HT-29 (cell line): ENCODE measurements at regions not wholly inside any gene's neighbourhood (a gene's known extent, or its start where the extent isn't known, plus 50 kb on each side); places are given as distances from the start of the nearest gene placed in this dataset.

ENCODE experiments used
- DNase-seq: peaks from one replicate; pipeline ENCODE4 v3.0.0-alpha.2; 2015; ENCODE audit warnings: low spot score

DNA sequence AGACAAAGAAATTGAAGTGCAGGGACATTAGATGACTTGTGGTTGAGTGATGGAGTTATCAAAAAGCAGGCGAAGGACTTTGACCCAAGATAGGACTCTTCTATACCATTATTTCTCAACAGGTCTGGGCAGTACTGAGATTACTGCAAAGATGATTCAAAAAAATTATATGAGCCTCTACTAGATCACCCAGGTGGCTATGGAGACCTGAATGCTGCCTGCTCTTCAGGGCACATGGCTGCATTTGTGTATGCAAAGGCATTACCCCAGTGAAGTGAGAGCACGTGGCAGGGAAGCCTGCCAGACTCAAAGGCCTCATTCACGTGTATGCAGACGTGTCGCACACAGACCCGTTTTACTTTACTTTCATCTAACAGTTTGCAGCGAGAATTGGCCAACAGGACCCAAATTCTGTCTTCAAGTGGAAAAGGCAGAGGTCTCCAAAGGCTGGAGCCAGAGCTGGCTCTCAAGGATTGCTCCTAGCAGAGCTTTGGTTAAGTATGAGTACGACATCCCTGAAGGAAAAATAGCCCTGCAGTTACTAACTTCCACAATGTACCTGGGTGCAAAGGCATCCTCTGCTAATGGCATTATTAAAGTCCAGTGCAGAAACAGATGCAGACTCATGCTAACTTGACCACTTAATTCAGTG lies 113.8 kb upstream of the ARMC2 start:
- DNase-seq: no peak

DNA sequence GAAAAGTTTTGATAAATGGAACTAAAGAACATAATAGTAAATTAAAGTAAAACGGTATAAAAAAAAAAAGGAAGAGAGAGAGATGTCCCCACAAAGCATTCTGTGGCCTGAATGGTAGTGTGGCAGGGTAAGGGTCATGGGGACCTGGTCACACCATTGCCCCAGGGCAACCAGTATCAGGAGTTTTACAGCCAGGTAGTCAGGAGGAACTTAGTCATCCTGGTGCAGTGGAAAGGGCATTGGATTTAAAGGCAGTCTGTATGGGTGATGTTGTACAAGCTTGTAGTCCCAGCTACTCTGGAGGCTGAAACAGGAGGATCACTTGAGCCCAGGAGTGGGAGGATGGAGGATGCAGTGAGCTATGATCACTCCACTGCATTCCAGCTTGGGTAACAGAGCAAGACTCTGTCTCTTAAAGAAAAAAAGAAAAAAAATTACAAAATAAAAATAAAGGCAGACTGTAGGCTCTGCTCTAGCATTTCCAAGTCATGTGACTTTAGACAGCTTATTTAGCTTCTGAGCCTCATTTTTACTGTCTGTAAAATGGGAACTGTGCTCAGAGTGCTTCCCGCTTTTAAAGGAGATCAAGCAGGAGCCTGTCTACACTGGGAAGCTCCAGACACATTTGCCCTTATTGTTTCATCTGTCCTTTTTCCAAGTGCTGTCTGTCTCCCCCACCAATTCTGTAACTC lies 112.8 kb upstream of the ARMC2 start:
- no peak for DNase-seq

DNA sequence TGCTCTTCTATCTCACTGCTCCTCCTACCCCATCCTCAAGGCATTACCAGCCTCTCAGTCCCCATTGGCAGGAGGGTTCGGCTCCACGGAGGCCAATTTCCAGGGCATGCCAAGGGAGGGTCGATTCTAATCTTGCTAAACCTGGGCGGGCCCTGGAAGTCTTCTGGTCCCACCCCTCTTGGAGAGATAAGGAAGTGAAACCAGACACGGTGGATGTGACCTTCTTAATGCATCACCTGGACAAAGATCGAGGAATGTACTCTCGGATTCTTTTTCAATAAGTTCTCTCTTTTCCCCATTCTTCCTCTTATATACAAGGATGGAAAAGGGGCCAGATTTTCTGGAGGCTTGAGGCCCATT lies 112.2 kb upstream of the ARMC2 start:
- DNase-seq: peak; percentile 36

DNA sequence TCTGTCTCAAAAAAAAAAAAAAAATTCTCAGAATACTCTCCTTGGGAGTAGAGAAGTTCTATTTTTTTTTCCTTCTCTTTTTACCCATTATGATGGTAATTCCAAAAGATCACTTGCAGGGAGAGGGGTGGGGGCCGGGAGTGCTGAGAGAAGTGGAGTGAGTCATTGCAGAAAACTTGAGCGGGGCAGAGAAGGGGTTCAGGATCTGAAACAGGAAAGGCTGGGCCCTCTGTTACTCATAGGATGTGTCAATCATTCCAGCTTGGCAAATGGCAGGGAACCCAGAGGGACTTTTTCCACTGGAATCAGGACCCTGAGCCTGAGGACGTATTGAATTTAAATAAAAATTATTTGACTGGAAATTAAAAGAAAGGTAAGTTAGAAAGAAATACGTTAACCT lies 111.4 kb upstream of the ARMC2 start:
- DNase-seq: peak; percentile 52

DNA sequence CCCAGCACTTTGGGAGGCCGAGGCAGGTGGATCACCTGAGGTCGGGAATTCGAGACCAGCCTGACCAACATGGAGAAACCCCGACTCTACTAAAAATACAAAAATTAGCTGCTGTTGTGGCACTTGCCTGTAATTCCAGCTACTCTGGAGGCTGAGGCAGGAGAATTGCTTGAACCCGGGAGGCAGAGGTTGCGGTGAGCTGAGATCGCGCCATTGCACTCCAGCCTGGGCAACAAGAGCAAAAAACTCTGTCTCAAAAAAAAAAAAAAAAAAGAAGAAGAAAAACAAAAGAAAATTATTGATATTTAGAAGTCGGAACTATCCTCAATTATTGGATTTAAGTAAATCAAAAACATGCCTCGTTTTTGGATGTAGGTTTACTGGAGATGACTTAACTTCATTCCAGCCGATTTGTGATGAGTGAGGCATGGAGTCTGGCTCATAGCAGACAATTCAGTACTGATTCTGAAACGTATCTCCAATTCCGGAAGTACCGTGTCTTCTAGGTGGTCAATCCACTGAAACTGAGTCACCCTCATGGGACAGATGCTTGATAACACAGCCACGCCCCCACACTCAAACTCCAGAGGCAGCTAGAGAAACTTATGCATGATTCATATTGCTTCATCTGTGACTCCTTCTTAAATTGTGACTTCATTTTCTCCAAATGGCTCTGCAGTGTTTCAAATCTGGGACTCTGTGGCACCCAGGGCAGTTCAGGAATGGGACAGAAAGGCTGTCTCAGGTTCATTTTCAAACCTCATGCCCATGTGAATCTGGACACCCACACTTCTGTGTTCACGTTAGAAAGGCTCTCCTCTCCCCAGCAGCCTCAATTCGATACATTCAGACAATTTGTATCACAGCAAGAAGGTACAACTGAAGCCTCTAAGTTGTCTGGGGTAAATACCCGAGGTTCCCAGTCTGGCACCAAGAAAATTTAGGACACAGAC lies 110.4 kb upstream of the ARMC2 start:
- no peak for DNase-seq

DNA sequence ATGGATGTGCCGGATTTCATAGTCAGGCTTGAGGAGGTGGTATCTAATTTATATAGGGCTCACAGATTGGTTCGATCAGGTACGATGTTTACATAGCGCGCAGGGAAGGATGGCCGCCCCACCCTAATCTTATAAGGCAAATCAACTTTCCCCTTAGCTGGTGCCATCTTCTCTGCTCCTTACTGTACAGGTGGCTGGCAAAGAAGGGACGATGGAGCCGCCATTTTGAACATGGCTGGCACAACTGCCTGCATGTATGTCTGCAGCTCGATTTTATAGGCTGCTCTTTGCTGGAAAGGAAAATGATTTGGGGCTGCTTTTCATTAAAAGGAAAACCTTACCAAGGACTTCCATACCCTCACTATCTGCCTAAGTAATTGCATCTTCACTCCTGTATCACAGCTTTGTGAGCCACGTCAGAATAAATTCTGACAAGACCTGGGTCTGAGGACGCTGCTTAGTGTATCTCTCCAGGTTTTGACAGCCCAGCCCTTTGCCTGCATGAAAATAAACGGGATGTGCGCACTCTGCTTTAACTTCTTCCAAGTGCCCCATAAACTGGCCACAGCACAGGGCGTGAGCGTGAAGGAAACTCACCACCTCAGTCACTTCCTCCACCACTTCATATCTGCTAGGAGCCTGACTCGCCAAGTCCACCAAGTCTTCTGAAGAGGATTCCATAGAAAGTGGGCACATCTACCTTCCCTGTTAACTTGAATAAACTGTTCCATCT lies 109.4 kb upstream of the ARMC2 start:
- DNase-seq: no peak

DNA sequence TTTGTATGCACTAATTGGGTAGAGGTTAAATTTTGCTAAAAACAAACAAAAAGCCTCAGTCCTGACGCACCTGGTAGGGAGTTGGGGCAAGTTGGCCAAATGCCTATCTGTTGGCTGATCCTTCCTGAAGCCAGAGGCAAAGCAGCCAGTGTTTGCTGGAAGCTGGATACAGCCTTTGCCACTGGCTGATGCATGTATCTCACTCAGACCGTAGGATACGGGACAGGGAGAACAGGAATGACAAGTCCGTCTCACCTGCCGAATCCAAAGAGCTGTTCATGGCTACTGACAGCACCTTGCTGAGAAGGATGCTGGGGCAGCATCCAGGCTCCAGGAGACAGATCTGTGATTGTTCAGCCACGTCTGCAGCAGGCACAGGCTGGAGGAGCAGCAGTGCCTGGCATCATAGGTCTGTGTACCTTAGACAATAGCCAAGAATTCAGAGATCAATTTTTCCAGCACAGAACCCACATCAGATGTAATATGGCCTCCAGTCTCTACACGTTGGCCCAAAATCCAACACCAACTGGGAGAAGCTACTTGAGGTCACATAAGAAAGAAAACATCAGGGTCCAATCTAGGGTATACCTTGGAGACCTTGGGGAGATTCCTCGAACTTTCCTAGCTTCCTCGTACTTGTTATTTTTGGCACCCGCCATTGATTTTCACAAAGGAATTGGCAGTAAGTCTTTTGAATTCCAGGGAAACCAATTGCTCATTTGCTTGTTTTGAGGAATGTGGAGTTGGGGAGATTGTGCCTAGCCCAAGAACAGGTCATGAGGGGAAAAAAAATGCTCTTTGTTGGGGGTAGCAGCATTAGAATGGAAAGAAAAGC lies 108.5 kb upstream of the ARMC2 start:
- peak; percentile 66 for DNase-seq

DNA sequence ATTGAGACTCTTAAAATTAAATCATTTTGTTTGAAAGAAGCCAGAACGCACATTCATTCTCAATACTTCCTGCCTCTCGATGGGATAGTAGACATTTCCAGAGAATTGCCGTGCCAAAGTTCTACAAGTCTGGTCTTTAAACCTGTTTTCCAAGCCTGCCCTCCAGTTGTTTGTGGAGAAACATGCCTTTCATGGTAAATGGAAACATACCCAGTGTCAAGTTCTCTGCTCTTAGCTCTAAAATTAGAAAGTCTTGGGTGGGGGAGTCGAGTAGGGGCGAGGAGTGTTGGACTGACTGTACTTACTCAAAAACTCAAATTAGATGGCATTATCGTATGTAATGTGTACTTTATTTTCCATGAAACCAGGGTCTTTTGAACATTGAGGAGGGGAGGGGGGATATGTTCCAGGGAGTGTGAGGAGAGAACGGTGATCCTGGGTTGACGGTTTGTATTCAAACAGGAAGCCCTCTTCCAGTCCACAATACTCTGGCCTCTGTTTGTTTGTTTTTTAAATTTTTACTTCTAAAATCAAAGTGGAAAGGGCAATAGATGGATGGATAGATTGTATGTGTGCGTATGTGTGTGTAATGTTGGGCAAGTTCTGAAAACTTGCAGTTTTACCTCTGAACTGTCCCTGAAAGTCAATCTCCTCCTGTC lies 106.8 kb upstream of the ARMC2 start:
- no peak for DNase-seq

DNA sequence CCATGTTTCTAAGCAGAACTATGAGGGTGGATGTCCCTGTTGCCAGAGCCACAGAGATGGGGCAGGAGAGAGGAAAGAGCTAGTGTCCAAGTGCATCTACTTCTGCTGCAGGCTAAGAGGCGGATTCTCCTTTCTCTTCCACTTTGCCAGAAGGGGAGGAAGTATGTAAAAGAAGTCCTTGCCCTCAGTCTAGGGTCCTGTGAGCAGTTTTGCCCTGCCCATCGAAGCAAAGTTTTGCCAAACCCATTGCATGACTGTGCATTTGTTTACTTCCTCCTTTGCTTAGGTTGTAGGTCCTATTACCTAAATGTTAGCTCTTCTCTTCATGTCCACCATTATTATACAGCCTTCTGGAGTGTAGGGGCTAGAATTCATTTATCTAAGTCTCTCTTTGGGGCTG lies 106.2 kb upstream of the ARMC2 start:
- DNase-seq: no peak

DNA sequence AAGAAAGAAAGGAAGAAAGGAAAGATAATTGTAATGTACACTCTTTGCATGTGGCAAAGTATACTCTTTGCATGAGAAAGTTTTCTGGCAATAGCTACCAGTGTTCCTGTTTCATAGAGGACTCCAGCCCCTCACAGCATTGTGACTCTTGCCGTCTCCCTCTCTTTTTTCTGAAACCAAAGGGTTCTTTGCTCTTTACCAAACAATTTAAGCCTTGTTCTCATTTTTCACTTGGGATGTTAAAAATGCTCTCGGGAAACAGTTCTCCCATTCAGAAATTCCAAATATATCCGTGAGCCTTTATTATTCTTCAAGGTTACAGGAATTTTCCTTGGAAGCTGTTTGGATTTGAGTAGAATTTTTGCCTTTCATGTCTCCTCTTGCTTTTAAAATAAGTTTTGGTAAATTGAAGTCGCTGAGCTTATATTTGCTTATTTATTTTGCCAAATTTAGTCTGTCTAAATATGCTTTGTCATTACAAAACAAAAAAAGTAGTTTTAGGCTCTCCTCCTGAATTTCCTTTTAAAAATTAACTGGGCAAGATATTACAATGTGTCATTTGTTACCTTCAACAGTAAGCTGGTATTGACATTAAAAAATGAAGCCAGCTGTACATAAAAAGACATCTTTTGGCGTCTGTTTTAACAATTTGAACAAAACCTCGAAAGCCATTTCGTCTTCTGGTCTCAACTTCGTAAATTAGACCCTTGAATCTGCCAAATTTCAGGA lies 103.8 kb upstream of the ARMC2 start:
- no peak for DNase-seq

DNA sequence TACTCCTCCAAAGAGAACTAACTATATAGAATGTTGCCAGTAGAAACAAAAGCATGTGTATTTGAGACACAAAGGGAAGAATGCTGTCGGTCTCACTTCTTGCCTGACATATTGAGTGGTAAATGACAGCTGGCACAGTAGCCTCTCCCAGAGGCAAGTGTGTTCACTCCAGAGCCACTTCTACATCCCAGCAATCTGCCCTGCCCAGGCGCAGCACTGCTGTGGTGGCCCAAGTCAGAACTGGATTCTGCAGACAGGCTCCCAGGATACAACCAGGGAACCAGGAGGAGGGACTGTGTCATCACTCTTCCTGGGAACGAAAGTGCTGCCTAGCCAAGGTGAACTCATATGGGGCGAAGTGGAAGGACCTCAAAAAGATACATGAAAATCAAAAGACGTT lies 103.2 kb upstream of the ARMC2 start:
- no peak for DNase-seq

DNA sequence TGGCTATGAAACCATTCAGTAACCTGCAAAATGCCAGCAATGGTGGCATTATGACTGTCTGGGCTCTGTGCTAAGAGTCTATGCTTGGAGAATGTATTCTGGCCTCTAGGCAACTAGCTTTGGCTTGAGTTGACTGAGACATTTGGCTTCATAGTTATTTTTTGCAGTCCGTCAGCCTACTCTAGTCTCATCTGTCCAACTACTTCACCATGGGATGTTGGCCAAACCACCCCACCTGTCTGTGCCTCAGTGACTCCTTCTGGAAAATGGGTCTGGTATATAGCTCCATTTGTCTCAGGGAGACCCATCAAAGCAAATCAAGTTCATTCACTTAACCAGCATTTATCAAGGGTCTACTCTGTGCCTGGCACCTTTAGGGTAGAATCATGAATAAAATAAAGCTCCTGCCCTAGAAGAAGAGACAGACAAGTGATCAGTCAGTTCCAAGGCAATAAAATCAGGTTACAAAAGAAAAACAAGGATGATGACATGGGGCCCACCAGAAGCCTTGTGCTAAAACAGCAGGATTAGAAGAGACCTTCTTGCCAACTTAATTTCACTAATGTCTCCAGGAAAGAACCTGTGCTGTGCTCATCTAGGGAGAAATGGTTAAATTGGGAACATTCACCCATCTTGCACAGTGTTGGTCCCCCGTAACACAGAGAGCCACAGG lies 102.4 kb upstream of the ARMC2 start:
- no peak for DNase-seq

DNA sequence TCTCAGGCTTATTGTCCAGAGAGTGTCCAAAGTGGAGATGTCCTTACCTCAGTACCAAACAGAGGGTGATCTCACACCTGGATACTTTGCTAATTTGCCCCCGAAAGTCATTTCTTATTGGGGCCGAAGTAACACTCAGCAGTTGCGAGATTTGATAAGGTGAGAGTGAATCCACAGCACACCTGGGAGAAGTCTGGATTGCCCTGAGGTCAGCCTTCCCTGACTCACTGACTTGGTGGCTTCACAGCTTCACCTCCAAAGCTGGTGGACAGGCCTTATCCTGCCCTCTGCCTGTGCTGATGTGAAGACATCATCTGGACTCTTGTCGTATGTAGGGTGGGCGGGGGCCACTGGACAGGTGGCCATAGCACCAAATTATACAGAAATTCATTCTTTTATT lies 101.9 kb upstream of the ARMC2 start:
- no peak for DNase-seq

DNA sequence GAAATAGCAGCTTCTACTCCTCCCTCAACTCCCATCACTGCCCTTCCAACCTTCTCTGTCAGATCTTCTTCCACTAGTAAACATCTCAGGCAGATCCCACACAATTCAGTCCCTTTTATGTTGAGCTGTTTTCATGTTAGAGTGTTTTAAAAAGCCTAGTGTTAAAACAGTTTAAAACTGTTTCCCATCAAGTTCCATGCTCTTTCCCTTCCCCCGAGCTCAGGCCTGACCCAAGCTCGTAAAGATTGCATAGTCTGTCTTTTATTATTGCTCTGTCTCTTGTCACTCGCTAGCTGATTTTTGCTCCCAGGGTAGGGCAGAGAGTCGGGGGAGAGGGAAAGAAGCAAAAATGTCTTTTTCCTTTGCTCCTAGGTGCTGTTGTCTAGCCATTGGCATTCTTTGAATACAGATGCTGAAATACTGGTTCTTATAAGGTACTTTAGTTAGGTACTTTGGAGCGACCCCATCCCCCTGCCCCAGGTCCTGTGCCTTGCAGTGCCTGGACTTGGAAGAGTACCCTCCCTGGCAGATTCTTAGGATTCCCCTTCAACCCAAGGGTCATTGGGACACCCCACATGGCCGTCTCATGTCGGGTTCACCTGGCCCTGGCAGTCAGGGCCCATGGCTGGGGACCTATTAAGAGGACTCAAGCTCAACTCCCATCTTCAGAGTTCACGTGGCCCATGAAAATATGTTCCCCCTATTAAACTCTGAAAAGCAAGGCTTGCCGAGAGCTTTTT lies 101.2 kb upstream of the ARMC2 start:
- DNase-seq: no peak

DNA sequence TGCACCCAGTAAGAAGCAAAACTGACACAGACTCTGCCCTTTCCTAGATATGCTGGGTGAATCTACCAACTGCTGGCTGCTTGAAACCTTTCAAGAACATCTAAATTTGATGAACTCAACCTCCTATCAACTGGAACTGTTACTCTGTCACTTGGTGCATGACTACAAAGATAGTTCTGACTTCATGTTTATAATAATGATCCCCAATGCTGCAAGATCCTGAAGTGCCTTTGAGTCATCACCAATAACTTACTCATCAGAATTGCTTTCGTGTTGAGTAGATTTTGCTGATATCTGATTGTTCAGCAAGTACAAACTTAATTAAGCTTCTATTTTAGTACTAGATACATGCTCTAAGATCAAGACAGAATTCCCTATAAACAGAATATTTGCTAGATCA lies 100.2 kb upstream of the ARMC2 start:
- no peak for DNase-seq

DNA sequence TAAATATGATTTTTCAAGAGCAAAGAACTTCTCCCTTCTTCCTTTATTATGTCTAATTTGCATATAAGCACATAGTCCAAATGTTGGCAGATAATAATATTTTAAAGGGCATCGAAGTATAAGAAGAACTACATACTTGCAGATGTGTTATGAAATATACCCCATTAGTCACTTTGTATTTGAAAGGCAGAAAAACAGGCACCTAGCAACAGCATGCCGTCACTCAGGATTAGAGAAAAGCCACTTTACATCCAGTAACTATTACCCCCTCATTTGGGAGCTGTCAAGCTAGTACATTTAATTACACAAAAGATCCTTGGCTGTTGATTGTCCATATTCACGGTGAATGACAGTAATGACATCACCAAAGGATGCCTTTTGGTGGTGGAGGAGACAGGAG lies 99.3 kb upstream of the ARMC2 start:
- no peak for DNase-seq

DNA sequence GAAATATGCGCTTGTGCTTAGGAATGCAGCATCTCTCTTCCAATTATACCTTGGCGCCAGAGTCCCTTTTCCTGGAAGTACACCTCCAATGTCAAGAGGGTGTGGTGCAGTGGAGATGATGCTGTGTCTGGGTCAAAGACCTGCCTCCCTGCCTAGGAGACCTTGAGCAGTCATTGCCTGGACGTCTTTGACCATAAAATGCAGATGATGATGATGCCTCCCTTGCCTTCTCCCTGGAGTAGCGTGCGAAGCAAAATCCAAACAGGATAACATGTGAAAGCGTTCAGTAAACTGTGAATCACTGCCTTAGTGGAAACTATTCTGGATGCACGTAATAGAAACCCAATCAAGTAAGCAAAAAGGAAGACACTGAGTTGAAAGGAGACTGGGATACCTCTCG lies 97.4 kb upstream of the ARMC2 start:
- no peak for DNase-seq

DNA sequence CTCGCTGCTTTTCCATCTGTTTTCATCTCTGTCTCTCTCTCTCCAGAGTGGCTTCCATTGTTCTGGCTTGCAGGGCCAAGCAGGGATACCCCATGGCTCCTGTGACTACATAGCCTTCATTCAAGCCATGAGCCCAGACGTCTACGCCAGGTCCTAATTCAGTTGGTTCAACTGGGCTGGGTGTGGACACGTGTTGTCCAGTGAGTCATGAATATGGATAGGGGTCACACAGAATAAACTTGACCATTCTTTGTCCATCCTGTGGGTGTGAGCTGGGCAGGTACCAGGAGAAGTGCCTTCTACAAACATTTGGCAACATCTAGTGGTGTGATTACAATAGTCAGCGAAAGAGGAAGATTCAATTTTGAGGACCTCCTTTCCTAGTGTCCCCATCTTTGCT lies 96.9 kb upstream of the ARMC2 start:
- DNase-seq: no peak
